Breast epithelium (tissue), 3 donors: ENCODE measurements at regions not wholly inside any gene's neighbourhood (a gene's known extent, or its start where the extent isn't known, plus 50 kb on each side); places are given as distances from the start of the nearest gene placed in this dataset.

Source experiments
- POLR2A ChIP-seq: fragments of 450-650 bp; IDR thresholded peaks from one replicate; pipeline ENCODE4 v1.6.1; 2016; ENCODE audit warnings: antibody characterized with exemption, mild to moderate bottlenecking, moderate library complexity
- POLR2AphosphoS5 ChIP-seq, 3 donors: sonication (generic); formaldehyde crosslinking; IDR thresholded peaks; one replicate each; pipeline ENCODE4 v1.6.1; 2017; ENCODE audit warnings: antibody characterized with exemption in 3 of 3
- TF ChIP-seq, protein P1 (sequence below), 3 donors: fragments of 450-650 bp; IDR thresholded peaks; one replicate each; pipeline ENCODE4 v1.5.1; 2016 to 2017; ENCODE audit warnings: antibody characterized with exemption in 3 of 3, mild to moderate bottlenecking in 3 of 3, moderate library complexity in 3 of 3

DNA sequence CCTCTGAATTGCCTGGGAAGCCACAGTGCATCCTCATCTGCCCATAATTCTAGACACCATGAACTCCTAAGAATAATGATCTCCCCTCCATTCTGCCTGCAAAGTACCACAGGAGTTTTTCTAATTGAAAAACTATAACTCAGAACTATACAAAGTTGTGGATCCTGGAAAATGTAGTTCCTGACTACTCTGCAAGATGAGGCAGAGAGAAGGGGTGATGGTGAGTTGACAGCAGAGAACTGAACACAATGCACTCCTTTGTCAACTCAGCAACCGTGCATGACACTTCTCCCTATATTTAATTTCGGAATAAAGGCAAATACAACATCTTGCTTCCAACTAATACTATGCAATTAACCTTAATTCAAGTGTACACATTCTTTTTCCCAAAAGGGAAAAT is 471.1 kb upstream of the FAM98A start:
- TF ChIP-seq, protein P1, sequence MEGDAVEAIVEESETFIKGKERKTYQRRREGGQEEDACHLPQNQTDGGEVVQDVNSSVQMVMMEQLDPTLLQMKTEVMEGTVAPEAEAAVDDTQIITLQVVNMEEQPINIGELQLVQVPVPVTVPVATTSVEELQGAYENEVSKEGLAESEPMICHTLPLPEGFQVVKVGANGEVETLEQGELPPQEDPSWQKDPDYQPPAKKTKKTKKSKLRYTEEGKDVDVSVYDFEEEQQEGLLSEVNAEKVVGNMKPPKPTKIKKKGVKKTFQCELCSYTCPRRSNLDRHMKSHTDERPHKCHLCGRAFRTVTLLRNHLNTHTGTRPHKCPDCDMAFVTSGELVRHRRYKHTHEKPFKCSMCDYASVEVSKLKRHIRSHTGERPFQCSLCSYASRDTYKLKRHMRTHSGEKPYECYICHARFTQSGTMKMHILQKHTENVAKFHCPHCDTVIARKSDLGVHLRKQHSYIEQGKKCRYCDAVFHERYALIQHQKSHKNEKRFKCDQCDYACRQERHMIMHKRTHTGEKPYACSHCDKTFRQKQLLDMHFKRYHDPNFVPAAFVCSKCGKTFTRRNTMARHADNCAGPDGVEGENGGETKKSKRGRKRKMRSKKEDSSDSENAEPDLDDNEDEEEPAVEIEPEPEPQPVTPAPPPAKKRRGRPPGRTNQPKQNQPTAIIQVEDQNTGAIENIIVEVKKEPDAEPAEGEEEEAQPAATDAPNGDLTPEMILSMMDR (IDR thresholded peaks at IDR 0.05) = no peak
- TF ChIP-seq POLR2A (no peak), POLR2AphosphoS5 (IDR thresholded peaks at IDR 0.05) (no peak)
